Osteoblast (primary cell): ENCODE measurements at regions not wholly inside any gene's neighbourhood (a gene's known extent, or its start where the extent isn't known, plus 50 kb on each side); places are given as distances from the start of the nearest gene placed in this dataset.

Experiments used
- DNase-seq: peaks from one replicate; pipeline ENCODE4 v3.0.0; 2011; ENCODE audit warnings: low spot score, mixed read lengths; ENCODE audit not compliant: insufficient read length; ENCODE audit errors: missing footprints
- H2AFZ ChIP-seq: 2 replicates; pipeline ENCODE4 v1.6.0; 2011; ENCODE audit warnings: mild to moderate bottlenecking, low read length
- H3K27ac ChIP-seq: 2 replicates; pipeline ENCODE4 v1.5.1; 2011; ENCODE audit warnings: mild to moderate bottlenecking, low read depth, low read length, moderate library complexity
- H3K27me3 ChIP-seq: 2 replicates; pipeline ENCODE4 v1.6.0; 2012; ENCODE audit warnings: mild to moderate bottlenecking, control low read depth, inconsistent platforms, low read length, moderate library complexity; ENCODE audit not compliant: insufficient read depth
- H3K36me3 ChIP-seq: 2 replicates; pipeline ENCODE4 v1.5.1; 2011; ENCODE audit warnings: mild to moderate bottlenecking, low read length, control low read depth, moderate library complexity; ENCODE audit not compliant: insufficient read depth
- H3K4me1 ChIP-seq: 2 replicates; pipeline ENCODE4 v1.5.1; 2011; ENCODE audit warnings: mild to moderate bottlenecking, low read length, control low read depth, moderate library complexity; ENCODE audit not compliant: insufficient read depth
- H3K4me2 ChIP-seq: 2 replicates; pipeline ENCODE4 v1.6.0; 2011; ENCODE audit warnings: mild to moderate bottlenecking, low read length; ENCODE audit not compliant: insufficient read depth
- H3K4me3 ChIP-seq: fragments of 200-600 bp; sonication (generic); 3 replicates; pipeline ENCODE4 v1.5.1; 2012; ENCODE audit warnings: mild to moderate bottlenecking, low read length, inconsistent platforms; ENCODE audit not compliant: insufficient read depth
- H3K79me2 ChIP-seq: 2 replicates; pipeline ENCODE4 v1.6.0; 2012; ENCODE audit warnings: mild to moderate bottlenecking, low read length, control low read depth, inconsistent platforms; ENCODE audit not compliant: insufficient read depth
- H3K9me3 ChIP-seq: 2 replicates; pipeline ENCODE4 v1.5.1; 2011; ENCODE audit warnings: low read depth, low read length, control low read depth
- H4K20me1 ChIP-seq: 2 replicates; pipeline ENCODE4 v1.6.0; 2012; ENCODE audit warnings: mild to moderate bottlenecking, low read length, control low read depth; ENCODE audit not compliant: insufficient read depth
- CTCF ChIP-seq: IDR thresholded peaks from 2 replicates; pipeline ENCODE4 v1.5.1; 2011; ENCODE audit warnings: mild to moderate bottlenecking, low read depth, low read length, moderate library complexity; ENCODE audit errors: extremely low read depth

GRCh38 chr2:167900435-167901114, 346.8 kb downstream of the STK39 start:
- H2AFZ ChIP-seq: no peak overlapping the region
- H3K79me2 ChIP-seq: no peaks in the 10 kb centered on the region
- H3K4me1 ChIP-seq: no peaks in the 10 kb centered on the region
- H3K9me3 ChIP-seq: no peaks in the 10 kb centered on the region
- no peak overlapping the region for H3K27ac ChIP-seq
- no peak for DNase-seq
- no peak overlapping the region for H3K4me2 ChIP-seq
- no peaks in the 10 kb centered on the region for H3K27me3 ChIP-seq
- TF ChIP-seq CTCF: no peak
- H3K4me3 ChIP-seq: no peak overlapping the region
- no peaks in the 10 kb centered on the region for H3K36me3 ChIP-seq
- H4K20me1 ChIP-seq: no peaks in the 10 kb centered on the region

- H2AFZ ChIP-seq: no peak overlapping the region
- no peaks in the 10 kb centered on the region for H3K9me3 ChIP-seq
- no peak for DNase-seq
- H3K4me2 ChIP-seq: no peak overlapping the region
- H3K79me2 ChIP-seq: no peaks in the 10 kb centered on the region
- no peak overlapping the region for H3K27ac ChIP-seq
- H3K27me3 ChIP-seq: no peaks in the 10 kb centered on the region
- H4K20me1 ChIP-seq: no peaks in the 10 kb centered on the region
- H3K4me1 ChIP-seq: no peaks in the 10 kb centered on the region
- no peak overlapping the region for H3K4me3 ChIP-seq
- no peak for TF ChIP-seq CTCF
- H3K36me3 ChIP-seq: no peaks in the 10 kb centered on the region
Measured at GRCh38 chr2:167898340-167898739, 349.1 kb downstream of the STK39 start.

GRCh38 chr2:167891841-167892240, 355.6 kb downstream of the STK39 start:
- H3K4me3 ChIP-seq: no peak overlapping the region
- H3K36me3 ChIP-seq: no peaks in the 10 kb centered on the region
- DNase-seq: no peak
- no peaks in the 10 kb centered on the region for H3K79me2 ChIP-seq
- H3K4me1 ChIP-seq: no peaks in the 10 kb centered on the region
- H3K27me3 ChIP-seq: no peaks in the 10 kb centered on the region
- no peak overlapping the region for H2AFZ ChIP-seq
- no peaks in the 10 kb centered on the region for H3K9me3 ChIP-seq
- H3K27ac ChIP-seq: no peak overlapping the region
- no peak for TF ChIP-seq CTCF
- H3K4me2 ChIP-seq: no peak overlapping the region
- no peaks in the 10 kb centered on the region for H4K20me1 ChIP-seq

- no peak overlapping the region for H2AFZ ChIP-seq
- H3K4me2 ChIP-seq: no peak overlapping the region
- no peaks in the 10 kb centered on the region for H3K9me3 ChIP-seq
- DNase-seq: no peak
- no peak overlapping the region for H3K27ac ChIP-seq
- H4K20me1 ChIP-seq: no peaks in the 10 kb centered on the region
- no peaks in the 10 kb centered on the region for H3K79me2 ChIP-seq
- no peaks in the 10 kb centered on the region for H3K27me3 ChIP-seq
- TF ChIP-seq CTCF: no peak
- H3K4me3 ChIP-seq: no peak overlapping the region
- no peaks in the 10 kb centered on the region for H3K4me1 ChIP-seq
- H3K36me3 ChIP-seq: no peaks in the 10 kb centered on the region
Measured at GRCh38 chr2:167890739-167891138, 356.7 kb downstream of the STK39 start.
